Renal cortical epithelial cell (primary cell): ENCODE measurements at regions not wholly inside any gene's neighbourhood (a gene's known extent, or its start where the extent isn't known, plus 50 kb on each side); places are given as distances from the start of the nearest gene placed in this dataset.

Source experiments
- DNase-seq: peaks from one replicate; pipeline ENCODE4 v3.0.0-alpha.2; 2011; ENCODE audit warnings: low read depth

DNA sequence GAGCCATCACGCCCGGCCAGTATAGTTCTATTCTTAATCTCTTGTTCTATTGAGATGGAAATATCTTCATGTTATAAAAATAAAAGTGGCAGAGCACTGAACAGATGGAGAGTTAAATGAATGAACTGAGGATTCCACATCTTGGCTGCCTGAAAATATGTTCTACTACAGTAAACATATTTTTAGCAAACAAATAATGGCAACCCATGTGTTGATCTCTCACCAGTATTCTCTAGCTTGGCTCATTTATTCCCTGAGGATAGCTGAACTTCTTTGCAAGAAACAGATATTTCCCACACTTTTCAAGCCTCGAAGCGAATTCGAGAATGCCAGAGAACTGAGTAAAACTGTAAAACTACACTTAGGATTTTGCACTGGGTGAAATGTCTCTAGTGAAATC, 58.9 kb downstream of the DIRAS3 start:
- no peak for DNase-seq

DNA sequence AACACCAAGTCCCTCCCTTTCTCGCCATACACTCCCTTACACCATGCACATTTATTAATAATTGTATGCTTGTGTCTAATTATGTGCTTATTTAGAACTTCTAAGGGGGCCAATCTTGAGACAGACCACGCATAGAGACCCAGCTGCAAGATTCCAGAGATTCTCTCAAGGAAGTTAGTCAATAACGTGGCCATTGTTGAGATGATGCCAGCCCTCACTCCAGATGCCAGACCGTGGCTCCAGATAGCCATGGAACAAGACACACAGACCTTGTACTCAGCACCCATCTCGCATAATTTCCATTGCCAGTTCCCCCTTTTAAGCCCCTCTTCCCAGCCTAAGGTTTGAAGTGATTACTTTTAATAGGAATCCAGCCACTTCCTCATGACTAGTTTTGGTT, 62.4 kb downstream of the DIRAS3 start:
- peak; percentile 1 for DNase-seq

DNA sequence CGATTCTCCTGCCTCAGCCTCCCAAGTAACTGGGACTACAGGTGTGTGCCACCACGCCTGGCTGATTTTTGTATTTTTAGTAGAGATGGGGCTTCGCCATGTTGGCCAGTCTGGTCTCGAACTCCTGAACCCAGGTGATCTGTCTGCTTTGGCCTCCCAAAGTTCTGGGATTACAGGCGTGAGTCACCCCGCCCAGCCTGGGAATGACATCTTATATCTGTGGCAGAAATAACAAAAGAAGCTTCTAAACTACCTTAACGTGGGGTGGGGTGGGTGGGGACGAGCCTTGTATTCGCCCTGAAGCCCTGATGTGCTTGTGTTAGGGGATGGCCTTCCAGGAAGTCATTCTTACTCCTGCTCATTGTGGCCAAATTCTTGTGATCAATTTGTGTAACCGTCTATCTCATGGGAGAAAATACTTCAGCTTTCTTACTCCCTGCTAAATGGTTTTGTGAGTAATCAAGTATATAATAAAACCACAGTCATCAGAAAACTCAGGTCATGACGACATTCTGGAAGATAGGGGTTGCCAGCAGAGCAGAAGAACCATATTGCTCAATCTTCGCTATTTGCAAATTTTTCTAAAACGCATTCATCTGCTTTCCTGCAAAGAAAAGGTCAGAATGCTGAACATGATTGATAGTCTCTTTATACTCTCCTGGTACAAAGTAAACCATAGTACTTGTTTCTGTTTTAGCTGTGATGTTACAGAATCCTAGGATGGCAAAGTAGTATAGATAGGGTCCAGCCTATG, 63.2 kb downstream of the DIRAS3 start:
- DNase-seq: peak; percentile 85

DNA sequence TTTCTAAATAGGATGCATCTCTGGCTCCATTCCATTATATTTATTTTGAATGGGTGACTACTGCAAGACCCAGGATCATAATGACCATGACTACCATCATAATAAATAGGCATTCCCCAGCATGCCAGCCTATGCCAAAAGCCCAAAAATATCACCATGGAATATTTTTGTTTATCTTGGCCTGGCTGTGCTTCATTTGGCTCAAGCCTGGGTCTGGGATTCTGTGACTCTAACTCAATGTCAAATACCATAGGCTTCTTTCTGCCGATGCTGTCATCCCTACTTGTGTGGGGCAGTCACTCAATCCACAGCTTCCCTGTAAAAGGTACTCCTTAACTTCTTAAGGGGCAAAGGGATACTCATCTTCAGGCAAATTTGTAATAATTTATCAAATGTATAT, 66.6 kb downstream of the DIRAS3 start:
- DNase-seq: no peak

DNA sequence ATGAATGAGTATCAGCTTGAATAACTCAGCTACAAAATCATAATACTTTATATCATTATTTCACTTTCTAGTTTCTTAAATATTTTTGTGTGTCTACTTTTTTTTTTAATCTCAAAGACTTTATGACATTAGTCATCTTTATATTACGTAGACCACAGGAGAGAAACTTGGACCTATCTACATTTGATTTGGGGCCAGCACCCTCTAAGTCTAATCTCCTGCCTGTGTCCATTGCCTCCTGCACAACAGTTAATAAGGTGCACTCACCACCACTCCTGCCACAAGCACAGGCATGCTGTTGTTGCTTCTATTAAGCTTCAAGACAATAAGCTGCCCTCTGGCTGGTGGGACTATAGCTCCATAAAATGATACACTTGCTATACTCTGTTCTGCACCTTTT, 70.4 kb downstream of the DIRAS3 start:
- no peak for DNase-seq

DNA sequence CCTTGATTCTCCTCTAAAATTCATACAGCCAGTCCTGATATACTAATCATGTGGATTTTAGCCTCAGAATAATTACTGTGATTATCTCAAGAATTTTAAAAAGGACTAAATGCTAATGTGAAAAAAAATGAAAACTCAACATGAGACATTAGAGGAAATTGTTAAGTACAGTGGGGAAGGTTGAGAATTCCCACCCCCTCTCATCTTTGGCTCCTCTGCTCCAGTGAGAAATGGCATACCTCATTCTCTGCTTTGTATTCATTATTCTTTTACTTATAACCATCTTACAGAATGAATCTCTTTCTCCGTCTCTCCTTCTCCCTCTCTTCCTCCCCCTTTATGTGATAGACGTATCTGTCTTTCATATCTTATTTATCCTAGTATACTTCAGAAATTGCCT, 70.9 kb downstream of the DIRAS3 start:
- no peak for DNase-seq

DNA sequence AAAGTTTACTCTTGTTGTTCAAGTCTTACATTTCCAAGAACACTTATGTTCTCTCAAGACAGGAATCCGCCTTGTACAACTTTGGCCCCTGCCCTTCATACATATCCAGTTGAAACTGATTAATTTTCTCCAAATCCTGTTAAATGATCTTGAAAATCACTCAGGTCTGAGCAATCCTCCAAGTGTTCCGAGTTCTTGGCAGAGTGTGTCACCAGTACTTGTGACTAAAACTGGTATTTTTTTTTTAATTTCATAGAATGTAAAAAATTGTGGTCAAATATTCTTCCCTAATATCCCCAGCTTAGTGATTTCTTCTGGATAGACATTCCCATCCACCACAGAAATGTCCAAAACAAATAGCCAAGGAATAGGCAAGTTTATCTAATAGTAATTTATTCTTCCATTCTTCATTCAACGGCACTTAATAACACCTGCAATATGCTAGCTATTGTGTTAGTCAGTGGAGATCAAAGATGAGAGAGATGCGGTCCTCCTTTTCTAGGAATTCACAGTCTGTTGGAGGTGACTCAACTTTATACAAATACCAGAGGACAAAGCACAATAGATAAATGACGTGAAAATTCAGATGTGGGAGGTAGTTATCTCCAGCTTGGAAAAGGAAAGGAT, 71.4 kb downstream of the DIRAS3 start:
- DNase-seq: peak; percentile 87

DNA sequence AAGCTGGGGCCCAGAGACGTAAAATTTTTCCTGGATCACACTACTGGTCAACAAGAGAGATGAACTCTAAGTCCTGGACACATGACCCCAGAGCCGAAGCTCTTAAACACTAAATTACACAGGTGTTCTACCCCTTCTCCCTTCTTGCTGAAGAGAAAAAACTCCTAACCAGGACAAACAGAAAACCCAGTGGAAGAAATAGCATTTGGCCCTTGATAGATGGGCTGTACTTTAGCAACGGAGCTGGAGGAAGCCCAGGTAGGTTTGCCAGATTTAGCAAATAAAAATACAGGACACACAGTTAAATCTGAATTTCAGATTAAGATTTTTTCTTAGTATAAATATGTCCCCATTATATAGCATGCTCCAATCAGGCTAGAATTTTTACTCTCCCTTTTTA, 72.7 kb downstream of the DIRAS3 start:
- no peak for DNase-seq

DNA sequence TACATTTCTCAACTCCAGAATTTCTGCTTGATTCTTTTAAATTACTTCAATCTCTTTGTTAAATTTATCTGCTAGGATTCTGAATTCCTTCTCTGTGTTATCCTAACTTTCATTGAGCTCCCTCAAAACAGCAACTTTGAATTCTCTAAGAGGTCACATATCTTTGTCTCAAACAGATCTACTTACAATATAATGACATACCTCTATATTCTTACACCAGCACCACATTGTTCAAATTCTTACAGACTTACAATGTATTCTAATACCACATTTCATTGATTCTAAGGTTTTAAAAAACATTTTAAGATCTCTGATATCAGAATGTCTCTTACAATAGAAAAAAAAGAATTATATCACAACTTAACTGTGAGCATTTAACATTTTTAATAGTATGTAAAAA, 77.4 kb downstream of the DIRAS3 start:
- peak; percentile 11 for DNase-seq

DNA sequence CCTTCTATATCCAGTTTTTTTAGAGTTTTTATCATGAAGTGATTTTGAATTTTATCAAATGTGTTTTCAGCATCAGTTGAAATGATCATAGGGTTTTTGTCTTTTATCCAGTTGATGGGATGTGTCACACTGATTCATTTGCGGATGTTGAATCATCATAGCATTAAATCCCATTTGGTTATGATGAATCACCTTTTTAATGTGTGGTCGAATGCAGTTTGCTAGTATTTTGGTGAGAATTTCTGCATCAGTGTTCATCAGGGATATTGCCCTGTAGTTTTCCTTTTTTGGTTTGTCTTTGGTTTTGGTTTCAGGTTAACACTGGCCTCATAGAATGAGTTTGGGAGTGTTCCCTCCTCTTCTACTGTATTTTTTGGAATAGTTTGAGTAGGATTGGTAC, 80.3 kb downstream of the DIRAS3 start:
- DNase-seq: peak; percentile 85

DNA sequence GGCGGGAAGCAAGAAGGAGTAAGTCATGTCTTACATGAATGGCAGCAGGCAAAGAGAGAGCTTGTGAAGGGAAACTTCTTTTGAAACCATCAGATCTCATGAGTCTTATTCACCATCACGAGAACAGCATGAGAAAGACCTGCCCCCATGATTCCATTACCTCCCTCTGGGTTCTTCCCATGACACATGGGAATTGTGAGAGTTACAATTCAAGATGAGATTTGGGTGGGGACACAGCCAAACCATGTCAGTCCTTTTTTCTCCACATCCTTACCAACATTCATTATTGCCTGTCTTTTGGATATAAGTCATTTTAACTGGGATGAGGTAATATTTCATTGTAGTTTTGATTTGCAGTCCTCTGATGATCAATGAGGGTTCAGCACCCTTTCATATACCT, 81.0 kb downstream of the DIRAS3 start:
- DNase-seq: peak; percentile 19

DNA sequence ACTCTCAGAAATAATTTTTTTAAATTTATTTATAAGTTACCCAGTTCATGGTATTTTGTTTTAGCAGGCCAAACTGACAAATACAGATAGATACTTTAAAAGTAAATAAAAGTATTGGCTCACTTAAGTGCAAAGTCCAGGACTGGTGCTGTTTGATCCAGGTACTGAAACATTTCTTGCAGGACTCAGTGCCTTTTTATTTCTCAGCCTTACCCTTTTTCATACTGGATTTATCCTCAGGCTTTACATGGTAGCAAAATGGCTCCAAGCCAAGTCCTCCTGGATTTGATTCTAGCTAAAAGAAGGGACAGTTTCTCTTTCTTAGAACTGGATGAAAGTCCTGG, 83.8 kb downstream of the DIRAS3 start:
- DNase-seq: no peak

DNA sequence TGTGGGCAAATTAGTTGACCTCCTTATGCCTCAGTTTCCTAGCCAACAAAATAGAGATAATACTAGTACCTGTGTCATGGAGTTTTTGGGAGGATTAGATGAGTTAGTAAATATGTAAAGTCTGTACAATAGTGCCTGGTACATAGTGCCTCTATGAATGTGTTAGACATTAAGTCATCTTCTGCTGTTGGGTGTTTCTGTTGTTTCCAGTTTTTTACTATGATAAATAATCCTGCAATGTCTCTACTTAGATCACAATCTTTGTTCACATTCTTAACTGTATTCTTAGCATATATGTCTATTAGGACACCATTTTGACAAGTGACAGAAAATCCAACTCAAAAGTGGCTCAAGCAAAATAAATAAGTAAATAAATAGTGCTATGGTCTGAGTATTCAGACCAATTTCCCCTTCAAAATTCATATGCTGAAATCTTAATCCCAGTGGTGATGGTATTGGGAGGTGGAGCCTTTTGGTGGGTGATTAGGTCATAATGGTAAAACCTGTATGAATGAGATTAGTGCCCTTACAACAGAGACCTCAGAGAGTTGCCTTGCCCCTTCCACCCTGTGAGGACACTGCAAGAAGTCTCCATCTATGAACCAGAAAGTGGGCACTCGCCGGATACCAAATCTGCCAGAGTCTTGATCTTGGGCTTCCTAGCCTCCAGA, 84.3 kb downstream of the DIRAS3 start:
- DNase-seq: no peak

DNA sequence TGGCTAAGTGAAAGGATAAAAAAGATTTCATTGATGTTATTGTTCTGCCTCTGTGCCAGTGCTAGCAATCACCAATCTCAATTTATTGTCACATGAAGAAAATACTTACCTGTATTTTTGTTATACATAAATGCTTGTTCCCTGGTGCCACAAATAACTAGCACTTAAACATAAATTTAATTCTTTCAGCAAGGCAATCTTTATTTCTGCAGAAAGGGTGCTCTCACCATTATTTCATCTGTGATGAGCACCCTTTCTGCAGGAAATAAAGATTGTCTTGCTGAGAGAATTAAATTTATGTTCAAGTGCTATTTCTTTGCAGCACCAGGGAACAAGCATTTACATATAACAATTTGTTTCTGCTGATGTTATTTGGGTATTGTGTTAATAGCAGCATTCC, 87.2 kb downstream of the DIRAS3 start:
- DNase-seq: no peak

DNA sequence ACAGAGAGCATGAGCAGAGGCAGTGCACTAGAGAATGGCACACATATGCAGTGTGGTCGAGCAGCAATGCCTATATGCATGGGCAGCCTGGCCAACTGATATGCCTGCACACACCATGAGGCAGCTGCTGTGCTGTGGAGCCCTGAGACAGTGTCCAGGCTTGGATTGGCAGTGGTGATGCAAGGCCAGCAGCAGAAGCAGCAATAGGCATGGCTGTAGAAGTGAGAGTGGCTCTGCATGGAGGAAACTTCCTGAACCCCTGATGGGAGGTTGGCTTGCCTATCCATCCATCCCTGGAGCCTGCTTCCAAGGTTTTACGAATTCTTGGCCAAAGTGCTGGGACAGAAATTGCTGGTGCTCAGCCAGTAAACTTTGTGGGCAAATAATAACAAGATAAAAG, 89.7 kb downstream of the DIRAS3 start:
- DNase-seq: no peak

DNA sequence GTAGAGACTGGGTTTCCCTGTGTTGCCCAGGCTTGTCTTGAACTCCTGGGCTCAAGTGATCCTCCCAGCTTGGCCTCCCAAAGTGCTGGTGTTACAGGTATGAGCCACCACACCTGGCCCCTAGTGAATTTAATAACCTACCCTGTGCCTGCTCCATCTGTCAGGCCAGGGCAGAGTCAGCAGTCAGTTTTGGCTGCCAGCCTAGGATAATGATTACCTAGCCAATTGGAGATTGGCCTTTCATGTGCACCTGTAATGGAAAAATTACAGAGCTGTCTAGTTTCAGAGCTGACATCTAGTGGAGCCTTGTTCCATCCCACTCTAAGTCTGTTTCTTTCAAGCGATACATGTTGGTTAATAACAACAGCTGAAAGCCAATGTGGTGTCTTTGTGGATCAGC, 92.0 kb downstream of the DIRAS3 start:
- no peak for DNase-seq

DNA sequence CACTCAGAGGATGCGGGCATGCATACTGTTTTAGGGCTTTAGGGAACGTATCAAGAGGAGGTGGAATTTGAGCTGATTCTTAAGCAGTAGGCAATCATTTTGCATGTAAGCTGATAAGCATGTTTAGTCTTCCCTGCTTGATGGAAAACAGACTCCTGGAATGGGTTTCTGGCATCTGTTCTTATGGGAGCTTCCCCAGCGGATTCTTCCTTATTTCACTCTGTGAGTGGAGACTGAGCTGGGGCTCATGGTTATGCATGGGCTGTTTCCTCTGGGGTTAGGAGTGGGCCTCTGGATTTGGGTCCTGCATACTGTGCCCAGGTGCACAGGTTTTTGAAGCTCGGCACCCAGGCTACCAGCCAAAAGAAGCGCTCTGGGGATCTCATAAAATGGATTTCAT, 93.4 kb downstream of the DIRAS3 start:
- DNase-seq: no peak

DNA sequence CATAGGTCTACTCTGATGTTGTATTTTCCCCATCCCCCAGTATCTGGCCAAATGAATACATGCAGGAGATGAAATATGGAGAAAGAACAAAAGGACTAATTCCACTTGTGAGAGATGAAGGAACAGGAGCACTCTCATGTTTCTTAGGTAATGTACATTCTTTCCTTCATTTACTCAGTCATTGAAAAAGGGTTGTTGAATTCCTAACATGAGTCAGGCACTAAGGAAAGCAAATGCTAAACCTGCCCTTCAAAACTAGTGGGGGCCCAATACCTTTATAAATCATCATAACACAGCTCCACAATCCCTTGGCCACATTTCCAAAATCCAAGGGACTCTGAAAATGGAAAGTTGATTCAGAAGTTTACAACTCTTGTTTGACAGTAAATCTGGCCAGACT, 94.3 kb downstream of the DIRAS3 start:
- peak; percentile 49 for DNase-seq

DNA sequence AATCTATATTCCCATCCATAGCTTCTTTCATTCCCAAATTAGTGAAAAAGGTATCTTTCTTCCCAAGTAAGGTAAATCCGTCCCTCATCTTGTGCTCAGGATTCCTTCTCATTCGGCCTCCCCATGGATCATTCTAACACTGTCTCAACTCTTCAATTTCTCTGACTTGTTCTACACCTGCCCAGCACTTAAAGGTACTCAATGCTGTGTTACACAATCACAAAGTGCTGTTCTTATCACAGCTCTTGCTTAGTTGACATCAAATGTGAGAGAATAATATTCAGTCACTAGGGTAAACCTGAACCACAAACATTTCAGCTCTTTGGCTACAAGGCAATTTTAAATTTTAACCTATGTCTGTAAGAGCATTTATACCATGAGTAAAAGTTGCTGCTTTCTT, 94.8 kb downstream of the DIRAS3 start:
- no peak for DNase-seq

DNA sequence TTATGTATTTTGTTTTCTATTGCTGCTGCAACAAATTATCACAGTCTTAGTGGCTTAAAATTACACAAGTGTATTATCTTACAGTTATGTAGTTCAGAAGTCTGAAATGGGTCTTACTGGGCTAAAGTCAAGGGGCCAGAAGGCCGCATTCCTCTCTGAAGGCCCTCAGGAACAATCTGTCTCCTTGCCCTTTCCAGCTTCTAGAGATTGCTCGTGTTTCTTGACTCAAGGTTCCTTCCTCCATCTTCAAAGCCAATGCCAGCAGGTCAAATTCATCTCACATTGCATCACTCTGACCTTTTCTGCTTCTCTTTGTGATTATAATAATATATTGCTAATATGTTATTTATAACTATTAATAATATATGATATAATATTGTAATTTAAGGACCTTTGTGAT, 97.1 kb downstream of the DIRAS3 start:
- DNase-seq: no peak

DNA sequence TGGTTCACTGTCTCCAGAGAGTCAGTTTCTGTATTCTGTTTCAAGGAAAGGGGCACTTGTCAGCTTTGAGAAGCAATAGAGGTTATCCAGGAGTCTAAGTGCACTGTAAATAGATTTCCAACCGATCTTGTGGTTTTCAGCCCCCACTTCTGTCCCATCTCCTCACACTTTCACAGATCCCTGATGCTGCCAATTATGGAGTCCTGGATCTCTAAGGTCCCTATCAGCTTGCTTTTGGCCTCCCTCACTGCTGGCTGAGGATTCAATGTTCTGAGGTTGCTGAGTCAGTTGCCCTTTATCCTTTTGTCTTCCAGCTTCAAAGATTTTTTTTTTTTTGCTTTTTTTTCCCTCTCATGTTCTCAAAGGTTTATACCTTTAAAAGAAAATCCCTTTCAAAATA, 98.4 kb downstream of the DIRAS3 start:
- DNase-seq: peak; percentile 47

DNA sequence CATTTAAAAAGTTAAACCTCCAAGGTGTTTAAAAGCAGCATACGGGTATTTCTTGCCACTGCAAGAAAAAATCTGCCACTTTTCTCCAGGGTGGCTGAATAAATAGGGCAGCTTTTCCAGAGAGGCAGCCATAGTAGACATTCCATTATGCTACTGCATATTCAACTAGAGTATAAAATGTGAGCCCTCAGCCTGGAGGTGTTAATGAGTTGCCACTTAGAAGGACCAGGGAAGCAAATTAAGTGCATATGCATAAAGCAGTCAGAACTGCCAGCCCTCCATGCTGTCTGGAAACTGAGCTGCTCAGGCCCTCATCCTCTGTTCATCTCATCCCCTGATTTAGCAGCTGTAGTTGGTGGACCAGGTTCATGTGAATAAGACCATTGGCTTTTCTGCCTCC, 99.4 kb downstream of the DIRAS3 start:
- no peak for DNase-seq
